ENCODE measurements at regions not wholly inside any gene's neighbourhood (a gene's known extent, or its start where the extent isn't known, plus 50 kb on each side); places are given as distances from the start of the nearest gene placed in this dataset.

DNA sequence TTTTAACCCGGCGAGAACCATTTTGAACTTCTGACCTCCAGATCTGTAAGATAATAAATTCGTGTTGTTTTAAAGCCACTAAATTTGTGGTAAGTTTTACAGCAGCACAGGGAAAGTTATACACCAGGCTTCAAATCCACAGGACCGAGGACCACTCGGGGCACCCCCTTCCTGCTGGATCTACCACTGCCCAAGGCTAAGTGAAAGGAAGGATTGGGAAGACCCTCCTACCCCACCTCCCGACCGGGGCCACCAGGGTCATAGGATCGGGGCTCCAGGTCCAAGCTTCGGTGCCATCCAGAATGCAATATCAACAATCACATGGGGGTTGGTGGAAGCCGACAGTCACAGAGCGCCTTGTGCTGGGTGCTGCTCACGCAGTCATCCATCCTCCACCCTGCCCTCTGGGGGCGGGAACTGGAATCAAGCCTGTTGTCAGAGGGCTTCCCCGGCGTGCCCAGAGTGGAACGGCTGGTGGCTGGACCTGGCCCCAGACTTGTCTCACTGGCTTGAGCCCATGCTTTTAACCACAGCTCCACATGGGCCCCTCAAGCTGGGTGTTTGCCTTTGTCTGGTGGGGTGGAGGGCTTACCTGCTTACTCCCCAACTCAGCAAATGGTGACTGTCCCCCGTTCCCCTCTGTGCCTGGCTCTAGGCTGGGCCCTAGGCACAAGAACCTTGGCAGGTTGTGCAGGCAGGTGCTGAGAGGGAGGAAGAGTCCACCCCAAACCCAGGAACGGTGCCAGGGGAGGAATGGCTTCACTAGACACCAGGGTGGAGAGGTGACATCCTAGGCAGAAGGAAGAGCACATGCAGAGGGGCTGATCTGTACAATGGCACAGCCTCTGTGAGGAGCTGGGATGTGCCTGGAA is 180.3 kb upstream of the RTL1 start (continued):
- TF ChIP-seq TCF7L2 (IDR thresholded peaks at IDR 0.05; ENCODE audit: borderline replicate concordance, extremely low read depth, insufficient read depth, insufficient read length), result no peak
- TF ChIP-seq CBX3 (IDR thresholded peaks at IDR 0.05; ENCODE audit: low read depth), result no peak
- no peak for TF ChIP-seq YY1 (IDR thresholded peaks at IDR 0.05; ENCODE audit: extremely low read depth, insufficient replicate concordance, low read depth, low read length)
- TF ChIP-seq SRF (IDR thresholded peaks at IDR 0.05; ENCODE audit: low read depth), result no peak

GRCh38 chr14:101084436-101084826 is 180.9 kb upstream of the RTL1 start:
- TF ChIP-seq CTCF (IDR thresholded peaks at IDR 0.05 in 2 of 3, conservative IDR thresholded peaks at IDR 0.05 in 1 of 3; ENCODE audit: borderline replicate concordance in 1 of 3, insufficient read depth in 1 of 3, low read depth in 2 of 3, low read length in 2 of 3), result no peak
- no peak for TF ChIP-seq MAX (IDR thresholded peaks at IDR 0.05)
- TF ChIP-seq EGR1 (IDR thresholded peaks at IDR 0.05; ENCODE audit: low read depth), result no peak
- no peak for TF ChIP-seq ATF3 (IDR thresholded peaks at IDR 0.05)
- TF ChIP-seq ZNF274 (IDR thresholded peaks at IDR 0.05; ENCODE audit: low read depth, low read length), result no peak
- no peak for TF ChIP-seq FOSL1 (IDR thresholded peaks at IDR 0.05; ENCODE audit: low read depth)
- TF ChIP-seq, protein P1, sequence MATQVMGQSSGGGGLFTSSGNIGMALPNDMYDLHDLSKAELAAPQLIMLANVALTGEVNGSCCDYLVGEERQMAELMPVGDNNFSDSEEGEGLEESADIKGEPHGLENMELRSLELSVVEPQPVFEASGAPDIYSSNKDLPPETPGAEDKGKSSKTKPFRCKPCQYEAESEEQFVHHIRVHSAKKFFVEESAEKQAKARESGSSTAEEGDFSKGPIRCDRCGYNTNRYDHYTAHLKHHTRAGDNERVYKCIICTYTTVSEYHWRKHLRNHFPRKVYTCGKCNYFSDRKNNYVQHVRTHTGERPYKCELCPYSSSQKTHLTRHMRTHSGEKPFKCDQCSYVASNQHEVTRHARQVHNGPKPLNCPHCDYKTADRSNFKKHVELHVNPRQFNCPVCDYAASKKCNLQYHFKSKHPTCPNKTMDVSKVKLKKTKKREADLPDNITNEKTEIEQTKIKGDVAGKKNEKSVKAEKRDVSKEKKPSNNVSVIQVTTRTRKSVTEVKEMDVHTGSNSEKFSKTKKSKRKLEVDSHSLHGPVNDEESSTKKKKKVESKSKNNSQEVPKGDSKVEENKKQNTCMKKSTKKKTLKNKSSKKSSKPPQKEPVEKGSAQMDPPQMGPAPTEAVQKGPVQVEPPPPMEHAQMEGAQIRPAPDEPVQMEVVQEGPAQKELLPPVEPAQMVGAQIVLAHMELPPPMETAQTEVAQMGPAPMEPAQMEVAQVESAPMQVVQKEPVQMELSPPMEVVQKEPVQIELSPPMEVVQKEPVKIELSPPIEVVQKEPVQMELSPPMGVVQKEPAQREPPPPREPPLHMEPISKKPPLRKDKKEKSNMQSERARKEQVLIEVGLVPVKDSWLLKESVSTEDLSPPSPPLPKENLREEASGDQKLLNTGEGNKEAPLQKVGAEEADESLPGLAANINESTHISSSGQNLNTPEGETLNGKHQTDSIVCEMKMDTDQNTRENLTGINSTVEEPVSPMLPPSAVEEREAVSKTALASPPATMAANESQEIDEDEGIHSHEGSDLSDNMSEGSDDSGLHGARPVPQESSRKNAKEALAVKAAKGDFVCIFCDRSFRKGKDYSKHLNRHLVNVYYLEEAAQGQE (IDR thresholded peaks at IDR 0.05; ENCODE audit: low read depth), result no peak
- TF ChIP-seq RAD21 (IDR thresholded peaks at IDR 0.05; ENCODE audit: low read depth), result no peak
- TF ChIP-seq, protein P2, sequence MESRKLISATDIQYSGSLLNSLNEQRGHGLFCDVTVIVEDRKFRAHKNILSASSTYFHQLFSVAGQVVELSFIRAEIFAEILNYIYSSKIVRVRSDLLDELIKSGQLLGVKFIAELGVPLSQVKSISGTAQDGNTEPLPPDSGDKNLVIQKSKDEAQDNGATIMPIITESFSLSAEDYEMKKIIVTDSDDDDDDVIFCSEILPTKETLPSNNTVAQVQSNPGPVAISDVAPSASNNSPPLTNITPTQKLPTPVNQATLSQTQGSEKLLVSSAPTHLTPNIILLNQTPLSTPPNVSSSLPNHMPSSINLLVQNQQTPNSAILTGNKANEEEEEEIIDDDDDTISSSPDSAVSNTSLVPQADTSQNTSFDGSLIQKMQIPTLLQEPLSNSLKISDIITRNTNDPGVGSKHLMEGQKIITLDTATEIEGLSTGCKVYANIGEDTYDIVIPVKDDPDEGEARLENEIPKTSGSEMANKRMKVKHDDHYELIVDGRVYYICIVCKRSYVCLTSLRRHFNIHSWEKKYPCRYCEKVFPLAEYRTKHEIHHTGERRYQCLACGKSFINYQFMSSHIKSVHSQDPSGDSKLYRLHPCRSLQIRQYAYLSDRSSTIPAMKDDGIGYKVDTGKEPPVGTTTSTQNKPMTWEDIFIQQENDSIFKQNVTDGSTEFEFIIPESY (IDR thresholded peaks at IDR 0.05; ENCODE audit: extremely low read depth, insufficient replicate concordance, low read length), result no peak
- TF ChIP-seq EZH2 (IDR thresholded peaks at IDR 0.05), result no peak
- TF ChIP-seq TCF7L2 (IDR thresholded peaks at IDR 0.05; ENCODE audit: borderline replicate concordance, extremely low read depth, insufficient read depth, insufficient read length), result no peak
- Histone ChIP-seq H3K79me2 (ENCODE audit: insufficient read depth, low read length) (no peaks in the 10 kb centered on the region), H3K4me1 (ENCODE audit: control insufficient read depth in 1 of 2, insufficient read depth in 2 of 2, low read length in 2 of 2) (peaks cover 0 to 11% of the 10 kb centered on the region in 2 experiments; a peak in 3 of 4 replicates), H3K9me3 (ENCODE audit: control insufficient read depth in 1 of 2, insufficient read depth in 1 of 2, low read depth in 1 of 2, low read length in 2 of 2) (no peaks in the 10 kb centered on the region), H3K4me3 (replicated peaks in 1 of 2; ENCODE audit: low read depth in 1 of 2, low read length in 2 of 2) (no peak overlapping the region), H3K9ac (ENCODE audit: low read length) (no peak overlapping the region), H3K4me2 (ENCODE audit: low read length) (no peak overlapping the region; the same call in 1 of the 2 replicates), H3K36me3 (ENCODE audit: control insufficient read depth in 1 of 2, insufficient read depth in 2 of 2, low read length in 2 of 2) (no peaks in the 10 kb centered on the region), H3K9me2 (ENCODE audit: insufficient read depth) (no peaks in the 10 kb centered on the region), H3K27ac (ENCODE audit: low read depth, low read length) (no peak overlapping the region; the same call in 1 of the 2 replicates), H2AFZ (ENCODE audit: low read depth, low read length, poor library complexity, severe bottlenecking) (no peak overlapping the region), H4K20me1 (ENCODE audit: insufficient read depth) (no peaks in the 10 kb centered on the region), H3K27me3 (ENCODE audit: insufficient read depth, low read length) (no peaks in the 10 kb centered on the region)
- no peak for ATAC-seq
- CTCF ChIA-PET, result no interaction called here
- no TSS peak for BruUV-seq (replicated peaks)
- RAD21 ChIA-PET (ENCODE audit: low non-redundant PET in 1 of 2, low total read pairs in 2 of 2, uncharacterized antibody in 2 of 2, unreplicated experiment in 2 of 2), result no interaction called here
- POLR2A ChIA-PET, result no interaction called here
- intact Hi-C loops (cut with micrococcal nuclease), result loop anchor here (2.0 kb wide), 1 partner anchor 180 kb away; no protein-coding TSS in a partner anchor
- no peak for DNase-seq (ENCODE audit: low read depth, low spot score)
